ENCODE measurements at regions not wholly inside any gene's neighbourhood (a gene's known extent, or its start where the extent isn't known, plus 50 kb on each side); places are given as distances from the start of the nearest gene placed in this dataset.
A peak's percentile ranks its signal among the peaks of the same experiment; 100 is the strongest.

GRCh38 chr5:3317051-3317795, 278.4 kb upstream of the IRX1 start:
- no peak for DNase-seq

GRCh38 chr5:3313569-3313968, 282.1 kb upstream of the IRX1 start:
- DNase-seq = no peak

DNA sequence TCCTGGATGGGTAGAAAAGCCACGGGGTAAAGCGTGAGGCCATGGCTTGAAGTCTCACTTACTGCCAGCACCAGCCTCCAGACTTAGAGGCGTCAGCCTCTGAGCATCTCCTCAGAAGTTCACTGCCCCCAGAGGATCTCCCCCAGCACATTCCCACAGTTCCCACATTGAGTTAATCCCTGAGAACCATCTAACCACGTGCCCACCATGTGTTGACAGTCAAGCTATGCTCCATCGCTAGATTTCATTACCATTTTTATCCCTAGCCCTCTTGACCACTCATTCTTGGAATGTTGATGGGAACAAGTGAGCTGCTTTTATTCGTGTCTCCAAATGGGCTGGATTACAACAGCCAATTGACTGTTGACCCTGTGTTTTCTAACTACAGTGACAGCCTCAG, 283.3 kb upstream of the IRX1 start:
- DNase-seq = no peak

- DNase-seq = no peak
Observed at GRCh38 chr5:3311433-3311832, 284.2 kb upstream of the IRX1 start.

- DNase-seq = peak; percentile 24 to 53
Observed at GRCh38 chr5:3310541-3311261, 284.9 kb upstream of the IRX1 start.

- DNase-seq = no peak
Observed at GRCh38 chr5:3309538-3309937, 286.1 kb upstream of the IRX1 start.

- no peak for DNase-seq
Observed at GRCh38 chr5:3307982-3308621, 287.5 kb upstream of the IRX1 start.

DNA sequence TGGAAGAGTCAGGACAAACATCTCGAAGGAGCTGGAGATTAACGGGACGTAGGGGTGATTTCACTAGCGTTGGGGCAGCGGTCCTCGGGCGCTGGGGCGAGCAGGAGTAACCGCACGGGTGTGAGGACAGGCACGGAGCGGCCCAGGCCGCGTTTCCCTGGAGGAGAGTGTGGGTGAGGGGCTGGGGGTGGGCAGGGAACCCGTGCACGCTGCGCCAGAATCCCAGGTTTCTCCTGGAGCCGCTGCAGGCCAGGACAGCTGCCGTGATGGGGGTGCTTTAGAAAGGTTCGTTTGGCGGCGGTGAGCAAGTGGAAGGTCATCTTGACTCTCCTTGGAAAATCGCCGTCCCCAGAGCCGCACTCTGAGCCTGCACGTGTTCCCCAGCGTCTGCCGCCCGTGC, 290.2 kb upstream of the IRX1 start:
- no peak for DNase-seq

DNA sequence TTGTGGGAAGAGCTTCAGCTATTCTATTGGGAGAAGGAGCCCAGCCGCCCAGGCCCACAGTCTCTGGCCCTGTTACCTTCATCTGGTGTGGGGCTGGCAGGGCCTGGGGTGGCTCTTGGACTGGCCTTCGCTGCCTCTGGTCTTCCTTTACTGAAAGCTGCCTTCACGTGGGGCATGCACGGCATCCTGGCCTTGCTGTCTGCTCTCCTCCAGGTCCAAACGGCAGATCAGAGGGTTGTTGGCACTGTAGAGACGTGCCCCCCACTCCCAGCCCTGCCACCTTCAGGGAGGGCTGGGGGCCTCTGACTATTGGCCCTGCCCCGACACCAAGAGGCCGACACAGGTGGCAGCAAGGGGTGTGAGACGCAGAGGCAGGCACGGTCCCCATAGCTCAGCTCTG, 291.3 kb upstream of the IRX1 start:
- no peak for DNase-seq

DNA sequence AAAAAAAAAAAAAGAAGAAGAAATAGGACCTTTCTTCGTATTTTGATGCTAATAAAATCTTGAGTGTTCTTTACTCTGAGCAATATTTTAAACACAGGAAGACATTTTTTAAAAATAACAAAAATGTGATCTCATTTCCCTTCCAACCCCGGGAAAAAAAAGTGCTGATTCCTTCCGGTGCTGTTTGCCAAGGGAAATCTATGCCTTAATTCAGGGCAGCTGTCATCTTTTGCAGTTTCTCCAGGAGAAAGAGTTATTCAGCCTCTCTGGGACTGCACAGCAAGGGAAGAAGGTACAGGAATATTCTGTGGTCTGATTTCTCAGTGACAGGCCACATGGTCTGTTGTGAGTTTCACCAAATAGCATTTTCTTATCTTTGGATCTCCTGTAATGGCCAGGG, 291.9 kb upstream of the IRX1 start:
- no peak for DNase-seq

GRCh38 chr5:3302228-3302627, 293.4 kb upstream of the IRX1 start:
- no peak for DNase-seq

DNA sequence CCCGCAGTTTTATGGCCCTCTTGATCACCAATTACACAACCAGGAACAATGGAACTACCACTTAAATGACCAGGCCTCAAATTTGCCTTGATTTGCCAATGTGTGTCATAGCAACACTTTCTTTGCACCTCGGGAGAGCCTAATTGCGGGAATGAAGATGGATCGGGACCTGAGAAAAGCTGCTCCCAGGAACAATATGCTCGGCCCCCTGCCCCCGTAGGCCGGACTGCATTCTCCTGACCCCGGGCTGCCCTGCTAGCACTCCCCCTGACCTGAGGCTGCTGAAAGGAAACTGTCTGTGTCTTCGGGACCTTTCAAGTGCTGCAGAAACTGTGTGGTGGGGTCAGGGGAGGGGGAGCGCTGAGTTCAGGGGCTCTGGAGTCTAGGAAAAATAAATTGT, 294.3 kb upstream of the IRX1 start:
- no peak for DNase-seq

DNA sequence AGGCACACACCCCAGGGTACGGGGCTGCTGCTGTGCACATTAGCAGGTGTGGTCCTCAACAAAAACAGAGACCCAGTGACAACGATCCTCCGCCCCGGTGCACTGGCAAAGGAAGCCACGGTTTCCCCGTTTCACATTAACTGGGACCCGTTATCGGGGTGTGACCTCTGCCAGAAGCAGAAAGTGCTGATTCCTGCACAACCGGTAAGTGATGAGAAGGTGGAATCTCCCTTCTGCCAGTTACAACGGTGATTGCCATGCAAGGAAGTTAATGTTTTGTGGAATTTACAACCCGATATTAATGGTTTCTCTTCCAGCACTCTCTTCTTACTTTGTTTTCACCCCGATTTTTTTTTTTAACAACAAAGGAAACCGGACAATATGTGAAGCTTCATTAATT, 294.9 kb upstream of the IRX1 start:
- DNase-seq = no peak

DNA sequence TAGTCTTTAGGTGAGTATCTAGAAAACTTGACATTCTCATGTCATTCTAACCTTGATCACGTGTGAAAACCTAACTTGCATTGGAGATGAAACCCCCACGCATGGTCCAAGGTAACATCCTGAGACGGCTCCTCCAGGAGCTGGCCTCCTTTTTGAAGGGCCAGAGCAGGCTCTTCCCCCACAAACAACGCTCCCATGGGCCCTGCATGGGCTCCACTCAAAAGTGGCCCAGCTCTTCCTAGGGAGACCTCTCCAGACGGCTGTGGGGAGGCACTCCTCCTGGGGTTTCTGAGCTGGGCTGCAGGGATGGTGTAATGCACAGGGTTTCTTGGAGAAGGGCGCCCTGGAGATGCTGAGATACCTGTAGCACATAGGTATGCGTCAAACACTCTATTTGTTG, 296.2 kb upstream of the IRX1 start:
- no peak for DNase-seq

DNA sequence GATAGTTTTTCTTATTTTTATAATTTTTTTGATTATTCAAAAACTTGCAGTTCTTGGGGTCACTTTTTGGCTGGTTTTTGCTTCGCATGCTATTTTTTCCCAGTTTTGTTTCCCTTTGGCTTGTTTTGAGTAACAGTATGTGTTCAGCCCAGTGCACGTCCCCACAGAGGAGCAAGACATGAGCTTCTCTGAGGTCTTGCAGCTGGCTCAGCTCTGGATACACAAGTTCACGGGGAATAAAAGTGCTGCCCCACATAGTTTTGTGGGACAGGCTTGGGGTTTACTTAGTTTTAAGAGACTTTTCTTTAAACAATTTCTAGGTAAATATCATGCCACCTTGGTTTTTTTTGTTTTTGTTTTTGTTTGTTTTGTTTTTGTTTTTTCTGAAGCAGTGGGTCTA, 297.8 kb upstream of the IRX1 start:
- DNase-seq = no peak

- no peak for DNase-seq
Observed at GRCh38 chr5:3288325-3288724, 307.3 kb upstream of the IRX1 start.

DNA sequence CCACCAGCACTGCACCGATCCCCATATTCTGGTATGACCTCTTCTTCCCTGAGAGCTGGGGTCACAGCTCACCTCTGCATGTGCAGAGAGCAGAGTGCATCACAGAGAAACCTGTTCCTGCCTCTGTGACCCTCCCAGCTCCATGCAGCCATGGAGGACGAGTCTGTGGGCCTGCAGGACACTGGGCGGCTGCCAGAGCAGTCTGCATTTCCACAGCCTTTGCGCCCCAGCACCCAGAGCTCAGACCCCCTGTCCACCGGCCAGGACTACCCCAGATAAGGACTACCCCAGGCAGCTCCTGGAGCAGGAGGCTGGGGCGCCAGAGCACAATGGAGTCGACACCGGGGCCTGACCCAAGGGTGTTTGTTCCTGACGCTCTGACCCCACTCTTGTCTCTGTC, 308.1 kb upstream of the IRX1 start:
- DNase-seq = no peak

DNA sequence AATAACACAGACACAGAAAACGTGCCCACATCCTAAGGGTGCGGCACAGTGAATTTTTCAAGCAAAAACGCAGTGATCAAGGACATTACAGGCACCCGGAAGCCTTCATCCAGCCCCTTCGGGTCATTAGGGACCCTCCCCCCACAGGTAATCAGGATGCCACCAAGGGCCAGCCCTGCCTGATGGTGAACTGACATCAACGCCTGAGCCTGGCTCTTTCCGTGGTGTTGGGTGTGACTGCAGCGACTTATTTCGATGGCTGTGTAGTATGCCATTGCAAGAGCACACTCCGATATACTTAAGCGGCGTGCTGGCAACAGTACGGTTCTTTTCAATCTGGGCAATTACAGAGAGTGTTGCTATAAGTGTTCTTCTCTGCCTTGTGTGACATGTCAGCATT, 310.0 kb upstream of the IRX1 start:
- DNase-seq = no peak

- no peak for DNase-seq
Observed at GRCh38 chr5:3284506-3284905, 311.1 kb upstream of the IRX1 start.

- DNase-seq = no peak
Observed at GRCh38 chr5:3282841-3283240, 312.8 kb upstream of the IRX1 start.

GRCh38 chr5:3281366-3281765, 314.3 kb upstream of the IRX1 start:
- no peak for DNase-seq

DNA sequence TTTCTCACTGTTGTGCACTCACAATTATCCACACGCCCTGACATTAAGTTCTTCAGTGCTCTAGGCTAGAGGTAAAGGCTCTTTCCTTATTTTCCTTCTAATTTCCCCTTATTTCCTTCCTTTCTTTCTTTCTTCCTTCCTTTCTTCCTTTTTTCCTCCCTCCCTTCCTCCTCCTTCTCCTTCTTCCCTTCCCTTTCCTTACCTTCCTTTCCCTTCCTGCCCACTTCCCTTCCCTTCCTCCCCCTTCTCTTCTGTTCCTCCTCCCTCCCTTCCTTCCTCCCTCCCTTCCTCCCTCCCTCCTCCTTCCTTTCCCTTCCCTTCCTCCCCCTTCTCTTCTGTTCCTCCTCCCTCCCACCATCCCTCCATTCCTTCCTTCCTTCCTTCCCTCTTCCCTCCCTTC, 317.0 kb upstream of the IRX1 start:
- DNase-seq = no peak

- DNase-seq = no peak
Observed at GRCh38 chr5:3277590-3278196, 317.9 kb upstream of the IRX1 start.

GRCh38 chr5:3276896-3277295, 318.7 kb upstream of the IRX1 start:
- no peak for DNase-seq

Measured in hippocampal formation (tissue), 2 donors.